Left ventricle myocardium inferior (tissue), 1 donor: ENCODE measurements at regions not wholly inside any gene's neighbourhood (a gene's known extent, or its start where the extent isn't known, plus 50 kb on each side); places are given as distances from the start of the nearest gene placed in this dataset.

Experiments used
- DNase-seq: peaks from one replicate; pipeline ENCODE4 v3.0.0-alpha.2; 2020
- H3K27ac ChIP-seq: fragments of 200-600 bp; replicated peaks from 2 replicates; pipeline ENCODE4 v1.8.0; 2021
- H3K27me3 ChIP-seq: fragments of 200-600 bp; 2 replicates; pipeline ENCODE4 v1.8.0; 2021; ENCODE audit warnings: low read depth
- H3K36me3 ChIP-seq: fragments of 200-600 bp; 2 replicates; pipeline ENCODE4 v1.8.0; 2021
- H3K4me1 ChIP-seq: fragments of 200-600 bp; 2 replicates; pipeline ENCODE4 v1.8.0; 2021
- H3K4me3 ChIP-seq: fragments of 200-600 bp; 2 replicates; pipeline ENCODE4 v1.8.0; 2021; ENCODE audit warnings: mild to moderate bottlenecking, moderate library complexity
- H3K9me3 ChIP-seq: fragments of 200-600 bp; replicated peaks from 2 replicates; pipeline ENCODE4 v1.8.0; 2021
- CTCF ChIP-seq: fragments of 200-600 bp; IDR thresholded peaks from 2 replicates; pipeline ENCODE4 v1.8.0; 2021; ENCODE audit warnings: antibody characterized with exemption, mild to moderate bottlenecking, borderline replicate concordance
- intact Hi-C: fragments of 100-400 bp; cut with micrococcal nuclease; formaldehyde crosslinking; loops from one replicate; pipeline ENCODE4 v1.11.0; 2022
- donor health status: DM: no; HTN: yes; CAD: no; lungs with severe emphysema.

GRCh38 chr4:158018221-158018830 is 154.5 kb downstream of the GASK1B start:
- Histone ChIP-seq H3K4me1 (peaks cover 35% of the 10 kb centered on the region), H3K9me3 (no peaks in the 10 kb centered on the region), H3K27ac (peak overlapping the region; percentile 30), H3K36me3 (no peaks in the 10 kb centered on the region), H3K27me3 (no peaks in the 10 kb centered on the region), H3K4me3 (no peak overlapping the region)
- DNase-seq, result no peak
- intact Hi-C loops, result no loop called here
- no peak for TF ChIP-seq CTCF

GRCh38 chr4:158016511-158016910 is 156.3 kb downstream of the GASK1B start:
- H3K36me3 ChIP-seq, result no peaks in the 10 kb centered on the region
- no peak overlapping the region for H3K4me3 ChIP-seq
- TF ChIP-seq CTCF, result no peak
- H3K4me1 ChIP-seq, result peaks cover 35% of the 10 kb centered on the region
- DNase-seq, result no peak
- H3K27me3 ChIP-seq, result no peaks in the 10 kb centered on the region
- H3K9me3 ChIP-seq, result no peaks in the 10 kb centered on the region
- intact Hi-C loops, result no loop called here
- no peak overlapping the region for H3K27ac ChIP-seq

- no peak for TF ChIP-seq CTCF
- intact Hi-C loops, result no loop called here
- Histone ChIP-seq H3K4me1 (peaks cover 23% of the 10 kb centered on the region), H3K9me3 (no peaks in the 10 kb centered on the region), H3K4me3 (no peak overlapping the region), H3K36me3 (no peaks in the 10 kb centered on the region), H3K27me3 (no peaks in the 10 kb centered on the region), H3K27ac (no peak overlapping the region)
- DNase-seq, result no peak
These were observed 157.6 kb downstream of the GASK1B start for GRCh38 chr4:158015241-158015640.

GRCh38 chr4:158013858-158014257 is 159.0 kb downstream of the GASK1B start:
- Histone ChIP-seq H3K9me3 (no peaks in the 10 kb centered on the region), H3K36me3 (no peaks in the 10 kb centered on the region), H3K4me1 (peaks cover 17% of the 10 kb centered on the region), H3K4me3 (no peak overlapping the region), H3K27ac (no peak overlapping the region), H3K27me3 (no peaks in the 10 kb centered on the region)
- DNase-seq, result no peak
- intact Hi-C loops, result no loop called here
- TF ChIP-seq CTCF, result no peak

- H3K9me3 ChIP-seq, result no peaks in the 10 kb centered on the region
- H3K36me3 ChIP-seq, result no peaks in the 10 kb centered on the region
- H3K4me1 ChIP-seq, result peaks cover 42% of the 10 kb centered on the region
- no peaks in the 10 kb centered on the region for H3K27me3 ChIP-seq
- H3K27ac ChIP-seq, result no peak overlapping the region
- intact Hi-C loops, result no loop called here
- no peak for DNase-seq
- no peak overlapping the region for H3K4me3 ChIP-seq
- no peak for TF ChIP-seq CTCF
These were observed 162.5 kb downstream of the GASK1B start for GRCh38 chr4:158010361-158010760.
